ENCODE measurements at regions not wholly inside any gene's neighbourhood (a gene's known extent, or its start where the extent isn't known, plus 50 kb on each side); places are given as distances from the start of the nearest gene placed in this dataset.

DNA sequence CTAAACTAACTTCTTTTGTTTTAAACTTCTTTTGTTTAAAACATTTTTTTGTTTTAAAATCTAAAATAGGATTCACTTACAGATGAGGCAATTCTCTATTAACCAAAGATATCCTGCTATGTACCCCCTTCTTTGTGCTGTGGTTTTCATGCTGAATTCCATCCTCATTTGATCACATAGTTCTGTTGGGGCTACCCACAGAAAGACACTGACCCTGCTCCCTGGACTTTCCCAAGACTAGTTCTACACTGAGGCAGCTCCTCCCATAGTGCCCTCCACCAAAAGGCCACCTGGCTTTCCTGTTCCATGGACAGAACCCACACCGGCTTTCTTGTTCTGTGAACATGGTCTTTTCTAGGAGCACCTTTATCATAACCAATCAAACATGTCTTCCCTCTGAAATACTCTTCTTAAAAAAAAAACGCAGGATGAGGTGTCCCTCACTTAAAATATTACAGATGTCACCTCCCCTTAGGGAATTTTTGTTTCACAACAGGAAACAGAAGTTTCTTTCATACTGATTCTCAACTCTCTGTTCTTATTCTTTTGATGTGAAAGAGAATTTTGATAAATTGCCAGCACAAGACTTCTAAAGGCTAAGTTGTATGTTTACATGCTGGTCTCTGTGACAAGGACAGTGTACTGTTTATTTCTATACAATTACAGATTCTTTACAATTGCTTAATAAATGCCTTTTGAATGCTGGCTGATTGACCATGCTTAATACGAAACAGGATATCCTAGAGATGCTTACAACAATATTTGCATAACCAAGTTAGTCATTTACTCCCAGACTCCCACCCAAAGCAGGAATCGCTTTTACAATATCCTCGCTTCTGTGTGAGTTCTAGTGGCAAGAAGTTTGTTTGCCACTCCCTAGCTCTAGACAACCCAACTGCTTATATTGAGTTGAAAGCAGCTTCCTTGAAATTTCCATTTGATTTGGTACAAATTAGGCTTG lies 300.4 kb downstream of the DTWD2 start:
- no peak for DNase-seq (ENCODE audit: low spot score)

DNA sequence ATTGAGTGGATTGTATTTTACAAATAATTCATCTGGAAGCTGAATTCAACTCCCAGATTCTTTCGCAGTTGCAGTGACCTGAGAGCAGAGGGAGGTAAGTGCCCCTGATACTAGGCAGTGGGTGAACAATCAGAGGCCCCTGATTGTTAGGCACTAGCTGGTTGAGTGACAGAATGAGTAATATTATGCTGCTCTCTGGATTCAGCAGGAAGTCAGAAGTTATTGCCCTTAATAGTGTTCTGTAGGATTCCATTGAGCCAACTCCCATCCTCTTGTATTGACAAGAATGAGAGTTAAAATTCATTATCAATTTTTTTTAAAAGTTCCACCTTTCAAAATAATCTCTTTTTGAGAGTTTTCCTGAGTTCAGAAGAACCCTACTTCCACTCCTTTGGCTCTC lies 301.2 kb downstream of the DTWD2 start:
- no peak for DNase-seq (ENCODE audit: low spot score)

DNA sequence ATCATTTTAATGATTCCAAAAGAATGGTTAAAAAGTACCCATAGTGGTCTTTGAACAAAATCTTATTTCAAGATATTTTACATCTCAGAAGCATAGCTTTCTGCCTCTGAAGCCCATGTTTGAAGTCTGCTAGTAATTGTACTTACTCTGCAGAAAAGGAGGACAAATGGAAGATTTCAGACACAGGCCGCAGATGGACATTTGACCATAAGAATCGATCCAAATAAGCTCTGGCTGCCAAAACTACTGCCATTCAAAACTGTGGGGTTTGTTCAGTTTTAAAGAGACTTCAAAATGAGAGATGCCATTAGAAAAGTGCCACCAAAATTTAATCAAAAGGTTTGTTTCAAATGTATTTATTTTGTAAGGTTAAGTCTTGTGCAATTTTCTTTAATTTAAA lies 306.7 kb downstream of the DTWD2 start:
- DNase-seq (ENCODE audit: low spot score) = no peak

DNA sequence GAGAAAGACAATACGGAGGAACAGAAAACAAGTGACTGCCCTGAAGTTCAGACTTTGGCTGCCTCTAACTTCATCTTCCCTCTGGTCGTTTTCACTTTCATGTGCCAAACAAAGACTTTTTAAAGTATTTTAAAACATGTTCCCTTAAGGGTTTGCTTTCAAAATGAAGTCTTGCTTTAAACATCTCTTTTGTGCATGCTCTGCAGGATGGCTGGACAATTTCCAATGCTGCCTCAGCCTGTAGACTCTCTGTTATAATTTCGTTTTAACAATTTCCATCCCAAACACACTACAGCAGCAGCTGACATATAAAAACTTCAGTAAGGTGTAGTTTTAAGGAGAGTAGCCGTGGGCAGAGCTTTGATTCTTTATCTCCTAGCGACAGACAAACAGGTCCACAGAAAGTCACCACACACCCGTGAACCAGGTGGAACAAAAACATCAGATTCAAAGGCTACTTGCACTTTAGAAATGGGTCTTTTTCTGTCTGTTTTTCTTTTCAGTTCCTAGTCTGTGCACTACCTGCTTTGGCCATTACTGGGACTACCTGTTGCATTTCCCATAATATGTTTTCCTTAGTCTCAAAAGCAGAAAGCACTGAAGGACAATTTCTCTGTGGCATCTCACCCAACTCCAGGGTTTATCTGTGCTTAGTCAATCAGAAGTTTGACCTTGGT lies 308.9 kb downstream of the DTWD2 start:
- no peak for DNase-seq (ENCODE audit: low spot score)

DNA sequence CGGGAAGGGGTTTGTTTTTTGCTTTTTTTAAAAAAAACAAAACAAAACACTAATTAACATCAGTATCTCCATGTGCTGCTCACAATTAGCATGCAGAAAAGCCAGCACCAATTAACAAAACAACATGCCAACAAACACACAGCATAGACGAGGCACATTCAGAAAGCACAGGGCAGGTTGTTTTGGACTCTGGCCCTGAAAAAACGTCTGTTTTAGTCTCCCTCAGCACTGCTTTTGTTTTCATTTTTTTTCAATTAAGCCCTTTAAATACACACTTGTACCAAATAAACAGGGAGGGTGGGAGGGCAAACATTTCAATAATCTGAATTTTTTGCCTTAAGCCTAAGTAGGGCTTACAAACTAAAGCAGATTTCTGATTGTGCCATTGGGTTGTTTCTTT lies 309.6 kb downstream of the DTWD2 start:
- no peak for DNase-seq (ENCODE audit: low spot score)

DNA sequence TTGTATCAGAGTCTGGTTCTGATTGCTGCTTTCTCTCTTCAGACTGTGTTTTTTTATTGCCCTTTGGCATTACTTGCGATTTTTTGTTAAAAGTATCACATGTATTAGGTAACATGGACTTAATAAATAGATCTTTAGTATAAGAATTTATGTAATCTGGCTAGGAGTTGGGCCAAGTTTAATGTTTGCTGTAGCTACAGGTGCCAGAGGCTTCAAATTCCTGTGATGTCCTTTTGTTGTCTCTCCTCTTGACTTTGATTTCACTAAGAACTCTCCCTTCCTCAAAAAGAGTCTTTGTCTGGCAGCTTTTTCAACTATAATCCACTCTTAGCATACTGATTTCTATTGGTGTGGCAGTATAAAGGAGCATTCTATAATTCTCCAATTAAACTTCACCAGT lies 313.1 kb downstream of the DTWD2 start:
- no peak for DNase-seq (ENCODE audit: low spot score)

DNA sequence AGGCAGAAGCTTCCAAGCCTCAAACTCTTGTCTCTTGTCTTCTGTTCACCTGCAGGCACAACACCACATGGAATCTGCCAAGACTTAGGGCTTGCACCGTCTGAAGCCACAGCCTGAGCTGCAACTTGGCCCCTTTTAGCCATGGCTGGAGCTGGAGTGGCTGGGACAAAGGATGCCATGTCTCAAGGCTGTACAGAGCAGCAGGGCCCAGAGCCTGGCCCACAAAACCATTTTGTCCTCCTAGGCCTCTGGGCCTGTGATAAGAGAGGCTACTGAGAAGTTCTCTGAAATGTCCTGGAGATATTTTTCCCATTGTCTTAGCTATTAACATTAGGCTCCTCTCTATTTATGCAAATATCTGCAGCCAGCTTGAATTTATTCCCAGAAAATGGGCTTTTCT lies 330.8 kb downstream of the DTWD2 start:
- DNase-seq (ENCODE audit: low spot score) = no peak

DNA sequence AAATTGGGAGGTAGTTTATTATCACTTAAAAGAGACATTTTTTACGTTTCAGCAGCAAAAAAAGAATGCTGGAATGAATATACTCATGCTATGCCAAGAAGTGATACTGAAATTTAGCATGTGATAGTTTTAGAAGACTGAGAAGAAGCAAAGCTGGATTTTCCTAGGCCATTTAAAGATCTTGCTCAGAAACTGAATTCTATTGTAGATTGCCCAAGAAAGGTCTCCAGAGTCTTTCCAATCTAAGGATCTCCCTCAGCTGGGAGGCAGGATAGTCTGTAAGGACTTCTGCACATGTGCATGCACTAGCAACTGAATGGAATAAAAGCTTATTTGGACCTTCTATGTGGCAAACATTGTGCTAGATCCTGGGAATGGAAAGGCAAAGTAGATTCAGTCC lies 334.5 kb downstream of the DTWD2 start:
- no peak for DNase-seq (ENCODE audit: low spot score)

DNA sequence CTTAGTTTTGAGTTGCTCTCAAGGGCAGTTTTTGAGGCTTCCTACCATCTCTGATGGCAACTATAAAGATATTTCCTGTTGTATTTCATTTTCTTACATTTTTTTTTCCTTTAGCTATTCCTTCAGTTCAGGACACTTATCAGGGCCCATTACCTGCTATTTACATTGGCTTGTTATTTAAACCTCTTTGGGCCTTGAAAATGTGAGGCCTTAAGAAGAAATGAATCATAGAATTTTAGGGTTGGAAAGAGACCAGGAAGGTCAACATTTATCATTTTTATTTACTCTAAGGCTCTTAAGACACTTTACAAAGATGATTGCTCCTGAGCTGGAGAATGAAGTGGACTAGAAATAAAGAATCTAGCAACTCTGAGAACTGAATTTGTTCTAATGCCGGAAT lies 335.2 kb downstream of the DTWD2 start:
- no peak for DNase-seq (ENCODE audit: low spot score)

DNA sequence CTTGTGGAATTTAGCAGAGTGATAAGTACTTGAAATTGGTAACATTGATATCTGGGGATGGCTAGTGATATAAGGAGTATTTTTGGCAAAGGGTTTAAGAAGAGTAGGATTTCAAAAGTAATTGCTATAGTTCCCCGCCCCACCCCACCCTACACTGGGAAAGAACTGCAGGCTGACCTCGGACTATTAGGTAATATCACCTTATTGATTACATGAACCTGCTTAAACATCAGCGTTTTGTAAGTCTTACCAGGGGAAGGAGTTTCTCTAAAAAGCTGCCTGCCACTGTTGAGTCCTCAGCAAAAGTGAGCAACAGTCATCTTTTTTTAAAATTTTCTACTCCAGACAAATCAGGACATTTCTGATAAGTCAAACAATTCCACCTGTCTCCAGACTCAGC lies 337.3 kb downstream of the DTWD2 start:
- DNase-seq (ENCODE audit: low spot score) = no peak

DNA sequence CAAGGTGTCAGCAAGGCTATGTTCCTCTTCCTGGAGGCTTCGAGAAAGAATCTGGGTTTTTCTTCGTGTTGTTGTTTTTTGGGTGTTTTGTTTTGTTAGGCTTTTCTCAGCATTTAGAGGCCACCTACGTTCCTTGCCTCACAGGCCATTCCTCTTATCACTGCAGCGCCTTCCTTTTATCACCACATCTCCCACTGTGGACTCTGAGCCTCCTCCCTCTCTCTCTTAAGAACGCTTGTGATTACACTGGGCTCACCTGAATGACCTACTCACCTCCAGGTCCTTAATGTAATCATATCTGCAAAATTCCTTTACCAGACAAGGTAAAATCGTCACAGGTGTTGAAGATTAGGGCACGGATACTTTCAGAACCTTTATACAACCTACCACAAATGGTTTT lies 340.8 kb downstream of the DTWD2 start:
- no peak for DNase-seq (ENCODE audit: low spot score)

DNA sequence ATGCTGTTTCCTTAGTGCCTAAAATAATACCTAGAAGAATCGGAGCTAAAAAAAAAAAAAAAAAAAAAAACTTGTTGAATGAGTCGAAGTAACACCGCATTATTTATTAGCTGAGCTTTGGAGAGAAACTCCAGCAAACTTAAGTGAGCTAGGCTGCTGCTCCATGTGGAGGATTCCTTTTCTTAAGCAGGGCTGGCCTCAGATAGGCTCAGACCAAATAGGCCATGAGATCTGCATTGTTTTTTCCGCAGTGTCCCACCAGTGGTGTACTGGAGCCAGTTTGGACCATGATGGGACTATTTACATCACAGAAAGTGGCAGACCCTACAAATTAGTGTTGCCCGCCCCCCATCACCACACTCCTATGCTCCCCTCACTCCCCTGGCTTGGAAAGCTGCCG lies 341.4 kb downstream of the DTWD2 start:
- DNase-seq (ENCODE audit: low spot score) = no peak

DNA sequence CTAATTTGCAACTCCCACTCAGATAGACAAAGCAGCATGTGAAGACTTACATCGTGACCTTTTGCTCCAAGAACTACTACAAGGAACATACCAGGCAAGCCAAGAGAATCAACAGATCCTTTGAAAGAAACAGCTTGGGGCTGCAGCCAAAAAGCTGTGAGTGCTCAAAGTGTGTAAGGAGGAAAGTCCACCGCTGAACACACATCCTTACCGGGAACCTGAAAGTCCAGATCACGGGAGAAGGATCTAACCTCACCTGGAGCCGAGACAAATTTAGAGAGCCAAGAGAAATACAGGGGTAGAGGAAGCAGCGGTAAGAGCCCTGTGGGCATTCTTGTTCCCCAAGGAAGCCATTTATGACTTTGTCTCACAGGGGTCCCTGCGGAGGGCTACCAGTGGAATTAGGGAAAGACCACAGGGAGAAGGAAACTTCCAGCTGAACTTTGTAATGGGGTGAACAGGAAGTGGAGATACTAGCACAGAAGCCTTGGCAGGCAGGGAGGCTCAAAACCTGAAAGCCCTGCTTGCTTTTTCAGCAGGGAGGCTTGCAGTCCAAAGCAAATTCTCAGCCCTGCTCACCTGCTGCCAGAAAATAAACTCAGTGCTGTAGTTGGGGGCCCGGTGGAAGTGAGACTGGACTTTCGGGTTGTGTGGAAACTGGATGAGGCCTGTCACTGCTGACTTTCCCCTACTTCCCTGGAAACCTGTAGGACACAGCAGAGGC lies 350.2 kb downstream of the DTWD2 start:
- DNase-seq (ENCODE audit: low spot score) = no peak

DNA sequence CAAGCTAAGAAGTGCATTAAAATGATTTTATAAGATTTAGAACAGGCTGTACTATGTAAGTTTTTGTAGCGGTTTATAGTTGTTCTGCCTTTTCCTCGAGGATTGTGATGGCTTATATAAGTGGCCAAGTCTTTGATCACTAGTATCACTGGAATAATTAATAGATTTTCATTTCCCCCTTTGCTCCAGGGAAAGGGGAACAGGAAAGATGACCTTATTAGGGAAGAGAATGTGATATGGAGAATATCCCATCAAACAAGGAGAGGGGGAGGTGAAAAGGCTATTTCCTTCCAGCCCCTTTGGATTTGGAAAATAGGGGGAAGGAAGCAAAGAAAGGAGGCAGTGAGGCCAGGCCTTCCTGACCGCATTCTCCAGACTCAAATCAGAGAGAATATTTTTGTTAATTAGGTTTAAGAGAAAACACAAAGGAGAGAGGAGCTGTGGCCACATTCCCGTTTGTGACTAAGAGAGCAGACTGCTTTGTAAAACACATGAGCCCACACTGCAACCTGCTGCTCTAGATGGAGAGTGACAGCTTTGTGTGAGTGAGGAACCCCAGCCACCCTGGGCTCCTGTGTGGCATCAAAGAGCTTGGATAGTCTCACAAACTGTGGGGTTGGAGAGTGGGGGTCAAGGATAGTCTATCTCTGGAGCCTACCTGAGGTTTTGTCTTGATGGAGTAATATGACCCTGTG lies 359.5 kb downstream of the DTWD2 start:
- DNase-seq (ENCODE audit: low spot score) = no peak

DNA sequence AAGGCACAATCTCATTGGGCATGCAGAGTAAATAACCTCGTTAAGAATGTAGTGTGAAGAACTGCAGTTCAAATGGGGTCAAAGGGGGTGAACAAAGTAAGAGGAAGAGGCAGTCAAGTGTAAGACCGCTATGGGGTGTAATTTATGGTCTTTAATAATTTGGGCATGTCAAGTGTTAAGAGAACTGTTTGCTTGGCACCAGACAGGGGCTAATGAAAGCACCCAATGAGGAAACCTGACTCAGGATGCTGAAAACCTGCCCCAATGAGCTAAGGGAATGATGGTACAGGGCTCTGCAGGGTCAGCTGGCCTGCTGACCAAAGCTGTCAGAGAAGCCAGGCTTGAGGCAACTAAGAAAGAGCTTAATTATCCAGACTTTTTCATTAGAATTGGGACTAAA lies 368.1 kb downstream of the DTWD2 start:
- DNase-seq (ENCODE audit: low spot score) = no peak

DNA sequence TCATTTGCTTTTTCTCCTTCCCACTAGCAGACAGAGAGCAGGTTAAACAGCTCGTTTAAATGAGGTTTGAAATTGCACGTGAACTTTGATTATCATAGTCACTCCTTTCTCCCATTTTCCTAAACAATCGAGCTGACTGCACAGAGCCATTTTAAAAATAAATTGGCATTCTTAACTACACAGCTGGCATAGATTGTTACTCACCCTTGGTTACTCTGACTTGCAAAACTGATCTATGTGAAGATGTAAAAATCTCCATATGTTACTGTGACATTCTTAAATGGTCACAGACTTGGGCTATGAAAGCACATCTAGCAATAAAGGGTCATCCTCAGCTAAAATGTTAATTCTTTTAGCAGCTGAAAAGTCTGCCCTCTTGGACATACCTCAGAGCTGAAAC lies 368.5 kb downstream of the DTWD2 start:
- DNase-seq (ENCODE audit: low spot score) = no peak

DNA sequence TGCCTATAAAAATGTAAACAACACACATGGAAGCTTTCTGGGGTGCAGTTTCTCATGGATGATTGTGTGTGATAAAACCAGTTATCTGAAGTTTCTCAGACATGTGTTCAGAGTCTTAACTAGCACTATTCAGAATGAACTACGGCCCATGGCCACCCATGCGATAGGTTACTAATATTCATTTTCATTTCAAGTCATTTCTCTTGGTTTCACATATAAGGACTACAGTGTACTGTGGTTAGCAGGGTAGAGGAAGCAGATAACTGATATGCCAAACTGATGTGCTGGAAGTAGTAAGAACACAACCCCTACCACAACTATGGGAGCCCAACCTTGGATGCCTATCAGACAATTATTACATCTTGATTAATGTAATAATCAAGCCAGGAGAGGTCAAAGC lies 372.1 kb downstream of the DTWD2 start:
- DNase-seq (ENCODE audit: low spot score) = no peak

DNA sequence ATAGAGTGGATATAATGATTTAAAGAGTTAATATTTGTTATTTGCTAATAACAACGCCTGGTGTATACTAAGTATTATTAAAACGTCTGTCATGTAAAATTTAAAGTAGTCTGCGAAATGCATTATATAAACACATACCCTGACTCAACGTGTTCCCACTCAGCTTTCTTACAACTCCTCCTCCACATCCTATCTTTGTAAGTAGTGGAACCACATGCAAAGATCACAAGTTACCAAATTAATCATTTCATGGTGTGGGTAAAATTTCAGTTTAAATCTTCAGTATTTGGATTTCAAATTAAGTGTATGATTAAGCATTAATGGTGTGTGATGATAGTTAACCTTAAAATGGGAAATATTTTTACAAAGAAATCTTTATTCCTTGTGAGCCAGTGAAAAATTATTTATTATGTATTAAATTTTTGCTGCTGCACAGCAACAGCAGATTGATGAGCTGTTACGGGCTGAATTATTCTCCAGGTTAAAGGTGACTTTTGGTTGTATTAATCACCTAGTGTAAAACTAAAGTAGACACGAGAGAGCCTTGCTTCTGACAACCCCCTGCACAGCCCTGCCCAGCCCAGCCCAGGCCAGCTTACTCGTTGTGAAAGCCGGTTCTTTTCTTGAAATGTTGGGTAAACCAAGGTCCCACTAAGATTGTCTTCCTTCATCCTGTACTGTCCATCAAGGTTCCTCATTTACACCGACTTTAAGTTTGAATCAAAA lies 373.5 kb downstream of the DTWD2 start:
- DNase-seq (ENCODE audit: low spot score) = no peak

DNA sequence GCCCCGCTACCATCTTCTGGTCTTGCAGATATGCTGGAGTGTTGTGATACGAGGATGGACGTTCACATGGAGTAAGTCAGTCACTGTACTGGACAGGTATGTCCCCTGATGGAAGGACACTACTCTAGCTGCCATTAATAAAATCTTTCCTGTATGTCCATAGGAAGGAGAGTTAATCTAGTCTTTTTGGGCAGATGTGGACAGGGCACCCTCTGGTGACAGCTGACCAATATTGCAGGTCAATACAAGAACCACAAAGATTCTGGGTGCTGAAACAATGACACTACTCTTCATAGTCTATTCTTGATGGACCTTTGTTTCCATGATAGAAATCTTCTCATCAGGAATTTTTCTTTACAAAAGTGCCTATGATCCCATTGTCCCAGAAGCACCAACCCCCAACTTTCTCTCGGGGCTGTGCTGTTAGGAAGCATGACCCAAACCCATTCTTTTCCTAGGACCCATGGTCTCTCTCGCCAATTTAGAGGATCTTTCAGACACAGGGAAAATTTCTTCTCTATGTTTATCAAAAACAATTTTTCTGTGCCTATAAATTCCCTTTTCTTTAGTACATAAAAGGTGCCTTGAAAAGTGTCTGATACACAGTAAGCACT lies 376.9 kb downstream of the DTWD2 start:
- DNase-seq (ENCODE audit: low spot score) = peak; percentile 59

DNA sequence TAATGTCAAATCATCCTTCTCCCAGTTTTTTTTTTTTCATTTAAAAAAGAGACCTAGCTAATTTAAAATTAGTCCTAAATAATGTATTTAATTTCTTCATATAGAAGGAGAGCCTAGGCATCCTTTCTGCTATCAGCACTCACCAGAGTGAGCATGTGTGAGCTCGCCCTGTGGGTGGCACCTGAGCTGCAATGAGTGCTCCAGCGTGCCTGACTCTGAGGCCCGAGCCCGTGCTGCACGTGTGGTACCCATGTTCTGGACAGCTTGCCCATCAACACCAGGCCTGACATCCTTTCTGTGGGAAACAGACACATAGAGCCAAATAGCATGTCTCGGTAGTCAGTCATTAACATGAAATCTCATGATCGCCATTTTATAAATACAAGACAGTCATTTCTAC lies 381.4 kb downstream of the DTWD2 start:
- no peak for DNase-seq (ENCODE audit: low spot score)

DNA sequence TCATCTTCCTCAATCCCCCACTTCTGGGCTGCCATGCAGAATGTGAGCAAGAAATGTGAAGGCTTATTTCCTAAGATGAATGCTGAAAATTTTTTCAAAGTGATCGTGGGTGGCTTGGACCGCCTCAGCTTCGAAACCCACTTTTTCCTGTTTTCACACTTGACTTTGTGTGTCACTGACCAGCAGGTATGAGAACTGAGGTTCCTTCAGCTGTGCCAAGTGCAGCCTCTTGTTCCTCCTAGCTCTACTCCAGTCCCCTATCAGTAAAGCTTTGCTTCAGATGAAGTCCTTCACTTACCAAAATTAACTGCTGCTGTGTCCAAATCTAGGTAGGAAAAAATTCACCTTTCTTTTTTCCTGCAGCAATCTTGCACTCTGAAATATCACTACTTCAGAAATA lies 382.6 kb downstream of the DTWD2 start:
- no peak for DNase-seq (ENCODE audit: low spot score)

Measured in RKO (cell line).